Osteoblast (primary cell): ENCODE measurements at regions not wholly inside any gene's neighbourhood (a gene's known extent, or its start where the extent isn't known, plus 50 kb on each side); places are given as distances from the start of the nearest gene placed in this dataset.

Experiments
- DNase-seq: peaks from one replicate; pipeline ENCODE4 v3.0.0; 2011; ENCODE audit warnings: low spot score, mixed read lengths; ENCODE audit not compliant: insufficient read length; ENCODE audit errors: missing footprints
- H2AFZ ChIP-seq: 2 replicates; pipeline ENCODE4 v1.6.0; 2011; ENCODE audit warnings: mild to moderate bottlenecking, low read length
- H3K27ac ChIP-seq: 2 replicates; pipeline ENCODE4 v1.5.1; 2011; ENCODE audit warnings: mild to moderate bottlenecking, low read depth, low read length, moderate library complexity
- H3K27me3 ChIP-seq: 2 replicates; pipeline ENCODE4 v1.6.0; 2012; ENCODE audit warnings: mild to moderate bottlenecking, control low read depth, inconsistent platforms, low read length, moderate library complexity; ENCODE audit not compliant: insufficient read depth
- H3K36me3 ChIP-seq: 2 replicates; pipeline ENCODE4 v1.5.1; 2011; ENCODE audit warnings: mild to moderate bottlenecking, low read length, control low read depth, moderate library complexity; ENCODE audit not compliant: insufficient read depth
- H3K4me1 ChIP-seq: 2 replicates; pipeline ENCODE4 v1.5.1; 2011; ENCODE audit warnings: mild to moderate bottlenecking, low read length, control low read depth, moderate library complexity; ENCODE audit not compliant: insufficient read depth
- H3K4me2 ChIP-seq: 2 replicates; pipeline ENCODE4 v1.6.0; 2011; ENCODE audit warnings: mild to moderate bottlenecking, low read length; ENCODE audit not compliant: insufficient read depth
- H3K4me3 ChIP-seq: fragments of 200-600 bp; sonication (generic); 3 replicates; pipeline ENCODE4 v1.5.1; 2012; ENCODE audit warnings: mild to moderate bottlenecking, low read length, inconsistent platforms; ENCODE audit not compliant: insufficient read depth
- H3K79me2 ChIP-seq: 2 replicates; pipeline ENCODE4 v1.6.0; 2012; ENCODE audit warnings: mild to moderate bottlenecking, low read length, control low read depth, inconsistent platforms; ENCODE audit not compliant: insufficient read depth
- H3K9me3 ChIP-seq: 2 replicates; pipeline ENCODE4 v1.5.1; 2011; ENCODE audit warnings: low read depth, low read length, control low read depth
- H4K20me1 ChIP-seq: 2 replicates; pipeline ENCODE4 v1.6.0; 2012; ENCODE audit warnings: mild to moderate bottlenecking, low read length, control low read depth; ENCODE audit not compliant: insufficient read depth
- TF ChIP-seq, protein P1 (sequence below): IDR thresholded peaks from 2 replicates; pipeline ENCODE4 v1.5.1; 2011; ENCODE audit warnings: mild to moderate bottlenecking, low read depth, low read length, moderate library complexity; ENCODE audit errors: extremely low read depth

- no peaks in the 10 kb centered on the region for H3K4me1 ChIP-seq
- no peaks in the 10 kb centered on the region for H4K20me1 ChIP-seq
- H3K4me3 ChIP-seq: no peak overlapping the region
- TF ChIP-seq, protein P1, sequence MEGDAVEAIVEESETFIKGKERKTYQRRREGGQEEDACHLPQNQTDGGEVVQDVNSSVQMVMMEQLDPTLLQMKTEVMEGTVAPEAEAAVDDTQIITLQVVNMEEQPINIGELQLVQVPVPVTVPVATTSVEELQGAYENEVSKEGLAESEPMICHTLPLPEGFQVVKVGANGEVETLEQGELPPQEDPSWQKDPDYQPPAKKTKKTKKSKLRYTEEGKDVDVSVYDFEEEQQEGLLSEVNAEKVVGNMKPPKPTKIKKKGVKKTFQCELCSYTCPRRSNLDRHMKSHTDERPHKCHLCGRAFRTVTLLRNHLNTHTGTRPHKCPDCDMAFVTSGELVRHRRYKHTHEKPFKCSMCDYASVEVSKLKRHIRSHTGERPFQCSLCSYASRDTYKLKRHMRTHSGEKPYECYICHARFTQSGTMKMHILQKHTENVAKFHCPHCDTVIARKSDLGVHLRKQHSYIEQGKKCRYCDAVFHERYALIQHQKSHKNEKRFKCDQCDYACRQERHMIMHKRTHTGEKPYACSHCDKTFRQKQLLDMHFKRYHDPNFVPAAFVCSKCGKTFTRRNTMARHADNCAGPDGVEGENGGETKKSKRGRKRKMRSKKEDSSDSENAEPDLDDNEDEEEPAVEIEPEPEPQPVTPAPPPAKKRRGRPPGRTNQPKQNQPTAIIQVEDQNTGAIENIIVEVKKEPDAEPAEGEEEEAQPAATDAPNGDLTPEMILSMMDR: no peak
- no peak overlapping the region for H2AFZ ChIP-seq
- no peak for DNase-seq
- H3K27ac ChIP-seq: no peak overlapping the region
- H3K27me3 ChIP-seq: no peaks in the 10 kb centered on the region
- no peaks in the 10 kb centered on the region for H3K36me3 ChIP-seq
- no peaks in the 10 kb centered on the region for H3K9me3 ChIP-seq
- no peaks in the 10 kb centered on the region for H3K79me2 ChIP-seq
- no peak overlapping the region for H3K4me2 ChIP-seq
Observed at GRCh38 chr12:114215746-114216145, 190.2 kb downstream of the TBX5 start.

DNA sequence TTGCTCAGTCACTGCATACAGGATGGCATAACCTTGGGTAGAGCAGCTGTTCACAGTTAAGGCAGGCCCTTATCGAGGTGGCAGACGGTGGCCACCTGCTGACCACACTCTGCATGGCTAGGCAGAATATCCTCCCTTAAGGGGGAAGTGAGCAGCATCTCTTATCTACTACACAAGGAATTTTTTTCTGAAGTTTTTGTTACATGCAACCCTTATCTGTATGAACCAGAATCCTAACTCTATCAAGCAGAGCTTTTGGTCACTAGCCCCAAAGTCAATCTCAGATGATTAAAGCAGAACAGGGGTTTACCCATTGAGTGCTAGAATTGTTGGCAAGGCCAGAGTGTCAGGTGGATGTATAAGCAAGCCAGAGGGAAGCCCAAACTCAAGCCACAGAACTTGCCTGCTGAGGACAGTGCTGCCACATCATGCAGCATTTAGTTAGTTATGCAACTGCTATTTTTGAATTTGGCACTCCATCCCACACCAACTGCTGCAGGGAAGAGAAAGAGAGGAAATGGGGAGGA, 192.8 kb downstream of the TBX5 start:
- no peaks in the 10 kb centered on the region for H3K36me3 ChIP-seq
- TF ChIP-seq, protein P1: no peak
- no peaks in the 10 kb centered on the region for H3K79me2 ChIP-seq
- no peak overlapping the region for H3K4me3 ChIP-seq
- H3K9me3 ChIP-seq: no peaks in the 10 kb centered on the region
- H3K27ac ChIP-seq: no peak overlapping the region
- H2AFZ ChIP-seq: no peak overlapping the region
- no peaks in the 10 kb centered on the region for H3K27me3 ChIP-seq
- no peak overlapping the region for H3K4me2 ChIP-seq
- DNase-seq: no peak
- no peaks in the 10 kb centered on the region for H3K4me1 ChIP-seq
- no peaks in the 10 kb centered on the region for H4K20me1 ChIP-seq

DNA sequence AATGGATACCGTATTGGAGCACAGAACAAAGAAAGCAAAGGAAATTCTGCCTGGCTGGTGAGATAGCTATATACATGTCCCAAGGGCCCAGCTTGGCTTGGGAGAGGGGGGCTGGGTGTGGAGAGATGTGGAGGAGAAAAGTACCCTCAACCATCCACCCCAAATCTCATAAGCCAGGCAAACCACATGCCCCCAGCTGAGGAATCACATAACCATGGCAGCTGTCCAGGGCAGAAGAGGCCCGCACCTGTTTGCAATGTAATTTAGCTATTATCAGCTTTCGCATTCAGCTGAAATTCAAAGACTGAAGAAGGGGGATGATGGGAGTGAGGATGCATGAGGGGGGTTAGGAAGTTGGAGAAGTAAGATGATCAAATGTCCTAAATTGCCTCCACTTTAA, 196.1 kb downstream of the TBX5 start:
- H2AFZ ChIP-seq: no peak overlapping the region
- DNase-seq: no peak
- H3K4me1 ChIP-seq: no peaks in the 10 kb centered on the region
- no peak overlapping the region for H3K27ac ChIP-seq
- H3K4me3 ChIP-seq: no peak overlapping the region
- H3K4me2 ChIP-seq: no peak overlapping the region
- H3K9me3 ChIP-seq: no peaks in the 10 kb centered on the region
- no peaks in the 10 kb centered on the region for H3K36me3 ChIP-seq
- H3K79me2 ChIP-seq: no peaks in the 10 kb centered on the region
- TF ChIP-seq, protein P1: no peak
- no peaks in the 10 kb centered on the region for H4K20me1 ChIP-seq
- no peaks in the 10 kb centered on the region for H3K27me3 ChIP-seq

- no peak overlapping the region for H3K27ac ChIP-seq
- no peak for DNase-seq
- no peaks in the 10 kb centered on the region for H3K79me2 ChIP-seq
- no peaks in the 10 kb centered on the region for H3K27me3 ChIP-seq
- no peak overlapping the region for H2AFZ ChIP-seq
- H3K36me3 ChIP-seq: no peaks in the 10 kb centered on the region
- no peaks in the 10 kb centered on the region for H3K4me1 ChIP-seq
- H3K4me3 ChIP-seq: no peak overlapping the region
- H3K9me3 ChIP-seq: no peaks in the 10 kb centered on the region
- no peak overlapping the region for H3K4me2 ChIP-seq
- TF ChIP-seq, protein P1: no peak
- no peaks in the 10 kb centered on the region for H4K20me1 ChIP-seq
Observed at GRCh38 chr12:114206525-114206924, 199.4 kb downstream of the TBX5 start.
